Ishikawa (cell line): ENCODE measurements at regions not wholly inside any gene's neighbourhood (a gene's known extent, or its start where the extent isn't known, plus 50 kb on each side); places are given as distances from the start of the nearest gene placed in this dataset.

Source experiments
- CEBPB ChIP-seq: IDR thresholded peaks from 2 replicates; pipeline ENCODE4 v1.6.1; 2012
- CREB1 ChIP-seq: IDR thresholded peaks from 2 replicates; pipeline ENCODE4 v1.6.1; 2012; ENCODE audit warnings: low read depth
- EGR1 ChIP-seq: IDR thresholded peaks from 2 replicates; pipeline ENCODE4 v1.6.1; 2012
- EP300 ChIP-seq: IDR thresholded peaks from 2 replicates; pipeline ENCODE4 v1.6.1; 2012; ENCODE audit warnings: borderline replicate concordance
- FOXM1 ChIP-seq: IDR thresholded peaks from 2 replicates; pipeline ENCODE4 v1.6.1; 2012; ENCODE audit warnings: low read depth, borderline replicate concordance
- NFIC ChIP-seq: IDR thresholded peaks from 2 replicates; pipeline ENCODE4 v1.6.1; 2012
- RAD21 ChIP-seq: IDR thresholded peaks from 2 replicates; pipeline ENCODE4 v1.6.1; 2012; ENCODE audit warnings: low read depth
- TAF1 ChIP-seq: IDR thresholded peaks from 2 replicates; pipeline ENCODE4 v1.6.1; 2012; ENCODE audit warnings: low read depth, mild to moderate bottlenecking
- TCF12 ChIP-seq: IDR thresholded peaks from 2 replicates; pipeline ENCODE4 v1.6.1; 2012; ENCODE audit warnings: low read depth
- TEAD4 ChIP-seq: IDR thresholded peaks from 2 replicates; pipeline ENCODE4 v1.6.1; 2012
- YY1 ChIP-seq: IDR thresholded peaks from 2 replicates; pipeline ENCODE4 v1.6.1; 2012; ENCODE audit warnings: low read depth
- ZBTB7A ChIP-seq: IDR thresholded peaks from 2 replicates; pipeline ENCODE4 v1.6.1; 2012; ENCODE audit warnings: low read depth
- TF ChIP-seq, protein P1 (sequence below): IDR thresholded peaks from 2 replicates; pipeline ENCODE4 v1.6.1; 2012
- TF ChIP-seq, protein P2 (sequence below): IDR thresholded peaks from 2 replicates; pipeline ENCODE4 v1.6.1; 2012; ENCODE audit warnings: low read depth, mild to moderate bottlenecking
- TF ChIP-seq, protein P3 (sequence below): IDR thresholded peaks from 2 replicates; pipeline ENCODE4 v1.6.1; 2012

DNA sequence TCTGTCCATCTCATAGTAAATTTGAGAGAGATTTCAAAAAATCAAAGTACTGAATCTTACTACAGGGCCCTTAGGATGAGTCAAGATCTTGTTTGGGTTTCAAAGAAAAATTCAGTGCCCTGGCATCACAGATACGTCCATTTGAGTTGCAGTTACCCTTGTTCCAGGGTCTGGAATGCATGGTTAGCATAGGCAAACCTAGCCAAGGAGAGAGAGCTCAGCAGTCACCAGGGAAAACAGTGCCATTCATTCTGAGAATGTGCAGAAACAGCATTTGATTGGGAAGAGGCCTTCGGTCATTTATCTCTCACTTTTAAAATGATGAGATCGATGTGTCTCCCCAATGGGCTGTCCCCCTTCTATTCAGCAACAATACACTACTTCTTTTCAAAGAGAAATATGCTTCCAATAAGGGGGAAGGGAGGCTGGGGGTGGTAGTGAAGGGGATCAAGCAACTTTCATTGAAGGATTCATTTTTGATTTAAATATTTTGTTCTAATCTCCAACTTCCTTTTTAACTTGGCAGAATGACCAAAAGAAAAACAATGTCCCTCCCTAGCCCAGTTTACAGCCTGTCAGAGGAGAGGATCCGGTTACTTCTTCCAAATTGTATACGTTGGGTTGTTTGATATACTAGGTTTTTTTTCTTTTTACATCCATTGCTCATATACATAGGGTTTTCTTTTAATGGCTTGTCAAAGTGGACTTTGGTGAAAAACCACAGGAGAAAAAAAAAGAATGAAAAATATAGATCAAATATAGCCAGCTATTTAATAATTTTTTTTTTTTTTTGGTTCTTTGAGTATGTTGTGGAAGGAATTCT, 491.1 kb downstream of the CCDC171 start:
- TF ChIP-seq TCF12 (no peak), TEAD4 (no peak), NFIC (0 out of 2 replicates have a peak, but pooled peaks have one; percentile 12), RAD21 (no peak)

DNA sequence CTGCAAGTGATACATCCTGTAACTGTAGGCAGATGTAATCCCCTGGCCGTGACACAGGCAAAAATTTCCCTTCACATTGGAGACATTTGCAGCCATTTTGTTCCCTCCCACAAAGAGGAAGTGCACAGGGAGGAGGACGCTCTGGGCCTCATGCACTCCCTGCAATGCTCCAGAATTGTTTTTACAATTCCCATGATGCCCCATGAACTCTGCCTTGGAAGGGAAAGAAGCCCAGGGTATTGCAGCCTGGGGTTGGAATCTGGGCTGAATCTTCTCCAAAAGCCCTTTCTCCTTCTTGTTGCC, 491.7 kb downstream of the CCDC171 start:
- TF ChIP-seq TEAD4 (no peak), NFIC (no peak), EP300 (no peak), FOXM1 (no peak), CREB1 (no peak), YY1 (no peak), TCF12 (no peak), CEBPB (no peak)

DNA sequence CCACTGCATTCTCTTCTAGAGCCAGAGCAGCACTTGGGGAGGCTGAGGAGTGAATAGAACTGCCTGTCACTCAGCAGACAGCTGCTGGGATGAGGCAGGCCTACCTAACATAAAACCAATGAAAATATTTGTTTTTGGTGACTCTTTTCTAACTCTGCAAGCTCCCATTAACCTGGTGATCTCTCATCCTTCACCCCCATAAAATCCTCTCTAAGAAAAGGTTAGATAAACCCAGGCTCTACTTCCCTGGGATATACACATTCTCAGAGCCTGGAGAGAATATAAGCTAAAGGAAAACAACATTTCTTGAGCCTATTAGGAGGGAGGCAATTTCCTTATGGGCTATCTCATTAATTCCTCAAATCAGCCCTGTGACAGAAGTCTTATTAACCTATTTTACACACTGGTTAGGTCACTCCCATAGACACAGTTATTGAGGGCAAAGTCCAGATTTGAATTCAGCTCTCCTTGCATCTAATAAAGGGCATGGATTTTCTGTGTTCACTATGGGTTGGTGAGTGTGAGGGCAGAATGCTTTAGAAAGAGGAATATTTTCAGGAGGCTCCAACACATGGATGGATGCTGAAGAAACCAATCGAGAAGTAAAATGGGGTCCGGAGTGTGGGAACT, 492.9 kb downstream of the CCDC171 start:
- TF ChIP-seq TCF12 (no peak), EGR1 (no peak), CREB1 (no peak), NFIC (no peak), EP300 (no peak), FOXM1 (no peak), CEBPB (no peak), TEAD4 (no peak), YY1 (no peak), RAD21 (no peak), TAF1 (no peak), ZBTB7A (no peak)
- TF ChIP-seq, protein P1, sequence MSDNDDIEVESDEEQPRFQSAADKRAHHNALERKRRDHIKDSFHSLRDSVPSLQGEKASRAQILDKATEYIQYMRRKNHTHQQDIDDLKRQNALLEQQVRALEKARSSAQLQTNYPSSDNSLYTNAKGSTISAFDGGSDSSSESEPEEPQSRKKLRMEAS: no peak
- TF ChIP-seq, protein P2, sequence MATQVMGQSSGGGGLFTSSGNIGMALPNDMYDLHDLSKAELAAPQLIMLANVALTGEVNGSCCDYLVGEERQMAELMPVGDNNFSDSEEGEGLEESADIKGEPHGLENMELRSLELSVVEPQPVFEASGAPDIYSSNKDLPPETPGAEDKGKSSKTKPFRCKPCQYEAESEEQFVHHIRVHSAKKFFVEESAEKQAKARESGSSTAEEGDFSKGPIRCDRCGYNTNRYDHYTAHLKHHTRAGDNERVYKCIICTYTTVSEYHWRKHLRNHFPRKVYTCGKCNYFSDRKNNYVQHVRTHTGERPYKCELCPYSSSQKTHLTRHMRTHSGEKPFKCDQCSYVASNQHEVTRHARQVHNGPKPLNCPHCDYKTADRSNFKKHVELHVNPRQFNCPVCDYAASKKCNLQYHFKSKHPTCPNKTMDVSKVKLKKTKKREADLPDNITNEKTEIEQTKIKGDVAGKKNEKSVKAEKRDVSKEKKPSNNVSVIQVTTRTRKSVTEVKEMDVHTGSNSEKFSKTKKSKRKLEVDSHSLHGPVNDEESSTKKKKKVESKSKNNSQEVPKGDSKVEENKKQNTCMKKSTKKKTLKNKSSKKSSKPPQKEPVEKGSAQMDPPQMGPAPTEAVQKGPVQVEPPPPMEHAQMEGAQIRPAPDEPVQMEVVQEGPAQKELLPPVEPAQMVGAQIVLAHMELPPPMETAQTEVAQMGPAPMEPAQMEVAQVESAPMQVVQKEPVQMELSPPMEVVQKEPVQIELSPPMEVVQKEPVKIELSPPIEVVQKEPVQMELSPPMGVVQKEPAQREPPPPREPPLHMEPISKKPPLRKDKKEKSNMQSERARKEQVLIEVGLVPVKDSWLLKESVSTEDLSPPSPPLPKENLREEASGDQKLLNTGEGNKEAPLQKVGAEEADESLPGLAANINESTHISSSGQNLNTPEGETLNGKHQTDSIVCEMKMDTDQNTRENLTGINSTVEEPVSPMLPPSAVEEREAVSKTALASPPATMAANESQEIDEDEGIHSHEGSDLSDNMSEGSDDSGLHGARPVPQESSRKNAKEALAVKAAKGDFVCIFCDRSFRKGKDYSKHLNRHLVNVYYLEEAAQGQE: no peak
- TF ChIP-seq, protein P3, sequence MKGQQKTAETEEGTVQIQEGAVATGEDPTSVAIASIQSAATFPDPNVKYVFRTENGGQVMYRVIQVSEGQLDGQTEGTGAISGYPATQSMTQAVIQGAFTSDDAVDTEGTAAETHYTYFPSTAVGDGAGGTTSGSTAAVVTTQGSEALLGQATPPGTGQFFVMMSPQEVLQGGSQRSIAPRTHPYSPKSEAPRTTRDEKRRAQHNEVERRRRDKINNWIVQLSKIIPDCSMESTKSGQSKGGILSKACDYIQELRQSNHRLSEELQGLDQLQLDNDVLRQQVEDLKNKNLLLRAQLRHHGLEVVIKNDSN: no peak

DNA sequence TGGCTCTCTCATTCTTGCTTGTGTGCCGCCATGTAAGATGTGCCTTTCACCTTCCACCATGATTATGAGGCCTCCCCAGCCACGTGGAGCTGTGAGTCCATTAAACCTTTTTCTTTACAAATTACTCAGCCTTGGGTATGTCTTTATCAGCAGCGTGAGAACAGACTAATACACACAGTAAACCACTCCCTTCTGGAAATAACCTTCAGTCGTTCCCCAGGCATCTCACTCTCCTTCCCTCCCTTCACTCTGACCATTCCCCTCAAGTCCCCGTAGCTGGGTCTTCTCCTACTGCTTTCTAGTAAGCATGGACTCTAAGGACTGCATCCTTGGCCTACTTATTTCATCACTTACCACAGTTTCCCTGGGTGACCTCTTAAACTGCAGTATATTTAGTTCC, 493.9 kb downstream of the CCDC171 start:
- TF ChIP-seq TCF12: no peak
- TF ChIP-seq, protein P2: no peak
- TF ChIP-seq FOXM1: no peak
- no peak for TF ChIP-seq CEBPB
- TF ChIP-seq RAD21: no peak

DNA sequence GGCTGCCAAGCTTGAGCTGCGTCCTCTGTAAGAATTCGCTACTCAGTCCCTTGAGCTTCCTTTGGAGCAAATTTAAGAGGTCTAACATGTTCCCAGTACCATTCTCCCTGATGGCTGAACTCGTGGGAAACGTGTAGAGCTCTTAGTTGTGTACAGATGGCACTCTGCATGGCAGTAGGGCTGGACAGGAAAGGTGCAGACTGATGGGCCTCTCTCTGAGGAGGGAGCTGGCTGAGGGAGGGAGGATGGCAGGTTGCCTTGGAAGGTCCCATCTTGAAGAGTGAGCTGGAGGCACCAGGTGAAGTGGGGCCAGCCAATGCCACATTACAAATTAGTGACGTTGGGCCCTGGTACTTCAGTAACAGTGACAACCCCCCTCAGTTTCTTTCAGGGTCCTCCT, 495.3 kb downstream of the CCDC171 start:
- TF ChIP-seq TAF1 (no peak), NFIC (no peak), FOXM1 (no peak)

DNA sequence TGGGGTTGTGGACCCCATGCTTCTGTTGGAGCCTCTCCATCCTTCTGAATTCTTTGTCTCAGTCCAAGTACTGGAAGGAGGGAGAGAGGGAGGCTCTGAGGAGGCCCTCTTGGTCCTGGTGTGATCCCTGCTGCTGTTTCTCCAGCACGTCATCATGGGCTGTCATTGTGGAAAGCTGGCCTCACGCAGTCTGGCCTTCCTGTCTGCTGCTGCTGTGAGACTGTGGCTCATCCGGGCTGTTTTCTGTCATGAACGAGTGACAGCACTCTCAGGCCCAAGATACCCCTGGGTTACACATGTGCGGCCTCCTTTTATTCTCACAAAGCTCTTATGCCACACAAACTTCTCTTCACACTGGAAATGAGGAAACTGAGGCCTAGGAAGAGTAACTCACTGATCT, 499.3 kb downstream of the CCDC171 start:
- no peak for TF ChIP-seq CREB1
- TF ChIP-seq RAD21: no peak
- TF ChIP-seq NFIC: no peak

DNA sequence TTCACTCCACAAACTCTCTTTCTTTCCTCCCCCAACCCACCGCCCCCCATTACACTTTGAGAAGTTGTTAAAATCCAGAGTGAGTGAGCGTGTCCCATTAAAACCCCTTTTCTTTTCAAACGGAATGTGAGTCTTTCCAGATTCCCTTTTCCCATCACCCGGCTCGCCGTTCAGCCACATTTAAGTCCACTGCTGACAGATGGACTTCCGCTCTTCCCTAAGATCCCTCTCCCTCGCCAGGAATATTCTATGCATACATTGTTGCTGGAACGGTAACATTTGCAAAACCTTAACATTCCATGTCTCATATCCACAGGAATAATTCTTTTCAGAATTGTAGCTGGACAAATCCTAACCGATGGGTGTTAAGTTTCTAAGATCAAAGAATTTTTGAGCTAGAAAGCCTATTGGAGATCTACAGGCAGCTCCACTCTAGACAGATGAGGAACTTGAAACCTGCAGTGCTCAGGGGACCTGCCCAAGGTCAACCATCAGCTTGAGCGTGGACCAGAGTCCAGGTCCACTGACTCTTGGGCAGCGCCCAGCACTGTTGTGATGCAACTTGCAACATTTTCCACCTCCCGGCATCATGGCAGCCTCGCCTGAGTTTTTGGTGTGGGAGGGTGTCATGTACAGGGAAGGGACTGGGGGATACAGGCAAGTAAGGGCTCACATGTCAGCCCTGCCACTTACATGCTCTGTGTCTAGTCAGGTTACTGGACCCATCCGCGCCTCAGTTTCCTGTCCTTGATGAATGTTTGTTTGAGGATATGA, 500.1 kb downstream of the CCDC171 start:
- TF ChIP-seq, protein P2: no peak
- no peak for TF ChIP-seq CREB1
- TF ChIP-seq CEBPB: no peak
- no peak for TF ChIP-seq RAD21
- no peak for TF ChIP-seq EP300
- TF ChIP-seq, protein P1: no peak
- no peak for TF ChIP-seq EGR1
- TF ChIP-seq ZBTB7A: no peak
- no peak for TF ChIP-seq TEAD4
- TF ChIP-seq TAF1: no peak
- no peak for TF ChIP-seq NFIC
- no peak for TF ChIP-seq FOXM1
- no peak for TF ChIP-seq YY1
- no peak for TF ChIP-seq TCF12
- TF ChIP-seq, protein P3: no peak
